Naive thymus-derived CD4-positive, alpha-beta T cell (primary cell): ENCODE measurements at regions not wholly inside any gene's neighbourhood (a gene's known extent, or its start where the extent isn't known, plus 50 kb on each side); places are given as distances from the start of the nearest gene placed in this dataset.

ENCODE experiments used
- ATAC-seq: fragments of 150-1000 bp; cut with Tn5 transposase; 2 replicates; pipeline ENCODE4 v1.10.0; 2021; ENCODE audit warnings: mild to moderate bottlenecking, moderate library complexity
- CTCF ChIA-PET: fragments of 350-600 bp; sonication (Branson Sonifier 250); formaldehyde crosslinking; loops from one replicate; lab custom pipeline; 2021; ENCODE audit warnings: antibody characterized with exemption; lab: Charles Lee
- POLR2A ChIA-PET: fragments of 350-600 bp; sonication (Branson Sonifier 250); formaldehyde crosslinking; loops from one replicate; lab custom pipeline; 2021; ENCODE audit warnings: antibody characterized with exemption, inconsistent platforms; lab: Charles Lee
- DNase-seq, 9 donors: peaks; one replicate each; pipeline versions ENCODE4 v3.0.0 to v3.0.0-alpha.2; 2020 to 2022; ENCODE audit warnings: mixed read lengths in 1 of 9
- H3K27ac ChIP-seq: one replicate; pipeline ENCODE4 v1.7.0; 2013; ENCODE audit warnings: mild to moderate bottlenecking, low read depth, low read length, moderate library complexity
- H3K27me3 ChIP-seq, 2 donors: one replicate each; pipeline ENCODE4 v1.7.0; 2013; ENCODE audit warnings: low read length in 2 of 2, mild to moderate bottlenecking in 2 of 2, moderate library complexity in 2 of 2; ENCODE audit not compliant: control insufficient read depth in 2 of 2, insufficient read depth in 2 of 2
- H3K36me3 ChIP-seq, 3 experiments: 1 replicate in 2 of 3; 2 replicates in 1 of 3; pipeline ENCODE4 v1.7.0; 2013; ENCODE audit warnings: low read length in 3 of 3, mild to moderate bottlenecking in 3 of 3, moderate library complexity in 1 of 3; ENCODE audit not compliant: insufficient read depth in 3 of 3, control insufficient read depth in 2 of 3
- H3K4me1 ChIP-seq, 2 donors: one replicate each; pipeline ENCODE4 v1.7.0; 2013; ENCODE audit warnings: low read length in 2 of 2, mild to moderate bottlenecking in 2 of 2, moderate library complexity in 1 of 2; ENCODE audit not compliant: control insufficient read depth in 2 of 2, insufficient read depth in 2 of 2
- H3K4me3 ChIP-seq: 2 replicates; pipeline ENCODE4 v1.7.0; 2013; ENCODE audit warnings: mild to moderate bottlenecking, low read length
- H3K9me3 ChIP-seq, 3 experiments: 1 replicate in 2 of 3; 2 replicates in 1 of 3; pipeline ENCODE4 v1.7.0; 2013; ENCODE audit warnings: low read length in 3 of 3; ENCODE audit not compliant: control insufficient read depth in 2 of 3
- H3K27ac Mint-ChIP-seq, 9 donors: one replicate each; pipeline ENCODE4 v1.8.0; 2020 to 2022; ENCODE audit warnings: mixed read lengths in 9 of 9, mild to moderate bottlenecking in 8 of 9, moderate library complexity in 5 of 9, inconsistent platforms in 2 of 9
- H3K27me3 Mint-ChIP-seq, 5 donors: one replicate each; pipeline ENCODE4 v1.8.0; 2021 to 2022; ENCODE audit warnings: mixed read lengths in 5 of 5, mild to moderate bottlenecking in 1 of 5
- H3K36me3 Mint-ChIP-seq, 5 donors: one replicate each; pipeline ENCODE4 v1.8.0; 2020 to 2022; ENCODE audit warnings: mixed read lengths in 5 of 5, mild to moderate bottlenecking in 3 of 5, inconsistent platforms in 1 of 5
- H3K4me1 Mint-ChIP-seq, 7 donors: one replicate each; pipeline ENCODE4 v1.8.0; 2020 to 2022; ENCODE audit warnings: mixed read lengths in 7 of 7, mild to moderate bottlenecking in 3 of 7, inconsistent platforms in 1 of 7
- H3K4me3 Mint-ChIP-seq, 10 donors: one replicate each; pipeline ENCODE4 v1.8.0; 2020 to 2022; ENCODE audit warnings: mild to moderate bottlenecking in 10 of 10, mixed read lengths in 10 of 10, moderate library complexity in 6 of 10, inconsistent platforms in 2 of 10
- H3K9me3 Mint-ChIP-seq, 11 donors: one replicate each; pipeline ENCODE4 v1.8.0; 2020 to 2022; ENCODE audit warnings: mixed read lengths in 11 of 11, mild to moderate bottlenecking in 4 of 11, inconsistent platforms in 1 of 11, moderate library complexity in 1 of 11
- intact Hi-C, 2 donors: fragments of 100-400 bp; cut with micrococcal nuclease; formaldehyde crosslinking; loops; one replicate each; pipeline ENCODE4 v1.15.1; 2023

DNA sequence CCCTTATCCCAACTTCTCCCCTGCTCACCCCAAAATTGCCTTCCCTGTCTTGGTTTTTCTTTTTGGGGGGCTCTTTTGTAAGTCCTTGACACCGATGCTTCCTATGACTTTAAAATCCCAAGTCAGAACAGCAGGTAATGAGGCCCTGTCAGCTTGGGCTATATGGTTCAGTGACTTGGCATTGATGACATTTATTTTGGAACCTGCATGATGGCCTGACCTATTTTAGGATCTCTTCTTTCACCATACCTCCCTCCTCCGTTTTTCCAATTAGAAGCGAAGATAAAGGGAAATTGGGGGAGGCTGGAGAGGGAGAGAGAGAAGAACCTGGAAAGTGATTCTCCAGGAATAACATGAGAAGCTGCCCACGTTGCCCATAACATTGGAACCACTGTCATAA lies 424.9 kb upstream of the AUTS2 start:
- Mint-ChIP-seq H3K4me1 (no peaks in the 10 kb centered on the region), H3K9me3 (peaks cover 0 to 12% (median 0%) of the 10 kb centered on the region in 11 donors), H3K27me3 (peaks cover 0 to 4% (median 0%) of the 10 kb centered on the region in 5 donors), H3K36me3 (no peaks in the 10 kb centered on the region), H3K27ac (no peak overlapping the region), H3K4me3 (no peak overlapping the region)
- no peaks in the 10 kb centered on the region for H3K9me3 ChIP-seq
- H3K27me3 ChIP-seq = no peaks in the 10 kb centered on the region
- no peaks in the 10 kb centered on the region for H3K36me3 ChIP-seq
- POLR2A ChIA-PET = no interaction called here
- DNase-seq (no peak), ATAC-seq (no peak)
- no peak overlapping the region for H3K4me3 ChIP-seq
- no peak overlapping the region for H3K27ac ChIP-seq
- intact Hi-C loops = no loop called here
- CTCF ChIA-PET = no interaction called here
- no peaks in the 10 kb centered on the region for H3K4me1 ChIP-seq

DNA sequence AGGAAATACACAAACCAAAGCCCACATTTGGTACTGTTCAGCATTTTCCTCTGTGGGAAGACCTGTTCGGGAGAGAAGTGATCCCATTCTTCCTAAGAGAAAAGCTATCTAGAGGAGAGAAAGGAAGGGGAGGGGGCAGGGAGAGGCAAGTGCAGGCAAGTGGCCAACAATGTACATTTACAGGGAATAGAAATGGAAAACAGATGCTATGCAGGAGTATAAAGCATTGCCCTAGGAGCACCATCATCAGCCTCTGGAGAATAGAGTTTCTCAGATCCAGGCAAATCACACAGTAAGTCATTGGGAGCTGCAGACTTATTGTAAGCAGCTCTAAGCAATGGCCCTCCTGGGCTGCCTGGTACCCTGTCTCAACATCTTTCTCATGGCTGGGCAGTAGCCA lies 424.4 kb upstream of the AUTS2 start:
- ChIA-PET CTCF (no interaction called here), POLR2A (no interaction called here)
- no peaks in the 10 kb centered on the region for H3K36me3 ChIP-seq
- no peaks in the 10 kb centered on the region for H3K27me3 ChIP-seq
- H3K4me3 ChIP-seq = no peak overlapping the region
- H3K9me3 ChIP-seq = no peaks in the 10 kb centered on the region
- DNase-seq = no peak
- Mint-ChIP-seq H3K4me3 (no peak overlapping the region), H3K9me3 (peaks cover 0 to 14% (median 0%) of the 10 kb centered on the region in 11 donors), H3K27ac (no peak overlapping the region), H3K27me3 (peaks cover 0 to 4% (median 0%) of the 10 kb centered on the region in 5 donors), H3K36me3 (no peaks in the 10 kb centered on the region), H3K4me1 (no peaks in the 10 kb centered on the region)
- no peaks in the 10 kb centered on the region for H3K4me1 ChIP-seq
- ATAC-seq = no peak
- no peak overlapping the region for H3K27ac ChIP-seq
- intact Hi-C loops = no loop called here

DNA sequence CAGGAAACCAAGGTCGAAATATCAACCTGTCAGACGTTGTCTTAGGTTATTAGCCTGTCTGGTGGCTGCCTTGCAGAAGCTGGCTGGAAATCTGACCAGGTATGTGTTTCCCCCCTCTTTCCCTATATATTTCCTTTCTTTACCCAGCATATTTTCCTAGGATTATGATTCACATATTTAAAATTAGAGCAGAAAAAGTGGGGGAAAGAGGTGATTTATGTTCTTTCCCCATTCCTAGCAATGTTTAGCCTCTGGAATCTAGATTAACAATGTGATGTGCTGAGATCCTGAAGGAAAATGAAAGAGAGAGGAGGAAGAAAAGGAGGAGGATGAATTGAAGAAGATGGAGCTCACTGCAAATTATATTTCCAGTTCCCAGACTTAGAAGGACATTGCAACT lies 421.4 kb upstream of the AUTS2 start:
- Mint-ChIP-seq H3K9me3 (peaks cover 0 to 9% (median 0%) of the 10 kb centered on the region in 11 donors), H3K4me3 (no peak overlapping the region), H3K36me3 (no peaks in the 10 kb centered on the region), H3K27ac (no peak overlapping the region), H3K27me3 (no peaks in the 10 kb centered on the region), H3K4me1 (peaks cover 0 to 9% (median 4%) of the 10 kb centered on the region in 7 donors)
- no peak overlapping the region for H3K27ac ChIP-seq
- intact Hi-C loops = no loop called here
- H3K36me3 ChIP-seq = no peaks in the 10 kb centered on the region
- ChIA-PET POLR2A (no interaction called here), CTCF (no interaction called here)
- no peak for DNase-seq
- ATAC-seq = no peak
- no peaks in the 10 kb centered on the region for H3K9me3 ChIP-seq
- no peaks in the 10 kb centered on the region for H3K27me3 ChIP-seq
- H3K4me3 ChIP-seq = no peak overlapping the region
- peaks cover 0 to 2% of the 10 kb centered on the region in 2 donors for H3K4me1 ChIP-seq

DNA sequence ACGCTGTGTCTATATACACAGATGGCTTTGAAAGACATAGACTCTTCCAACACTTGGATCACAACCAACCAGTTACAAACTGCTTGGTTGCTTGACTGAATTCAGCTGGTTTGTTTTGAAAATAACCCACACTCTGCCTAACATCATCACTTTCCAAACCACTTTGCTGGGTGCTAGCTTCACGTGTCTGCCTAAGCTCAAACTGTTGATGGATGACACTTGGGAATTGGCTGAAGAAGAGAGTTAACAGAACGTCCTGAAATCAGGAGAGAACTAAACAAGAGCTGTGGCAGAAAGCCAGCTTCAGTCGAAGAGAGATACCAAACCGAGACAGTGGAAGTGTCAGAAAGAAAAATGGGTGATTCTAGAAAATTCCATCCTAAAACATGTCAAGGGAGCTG lies 420.8 kb upstream of the AUTS2 start:
- ChIA-PET CTCF (no interaction called here), POLR2A (no interaction called here)
- ATAC-seq = no peak
- Mint-ChIP-seq H3K4me1 (peaks cover 0 to 13% (median 8%) of the 10 kb centered on the region in 7 donors), H3K27ac (no peak overlapping the region), H3K4me3 (no peak overlapping the region), H3K9me3 (peaks cover 0 to 8% (median 2%) of the 10 kb centered on the region in 11 donors), H3K27me3 (no peaks in the 10 kb centered on the region), H3K36me3 (peaks cover 0 to 2% (median 0%) of the 10 kb centered on the region in 5 donors)
- intact Hi-C loops = no loop called here
- peaks cover 0 to 5% of the 10 kb centered on the region in 2 donors for H3K4me1 ChIP-seq
- H3K27ac ChIP-seq = no peak overlapping the region
- DNase-seq = no peak
- no peaks in the 10 kb centered on the region for H3K36me3 ChIP-seq
- no peak overlapping the region for H3K4me3 ChIP-seq
- H3K27me3 ChIP-seq = no peaks in the 10 kb centered on the region
- H3K9me3 ChIP-seq = no peaks in the 10 kb centered on the region

- no peak for ATAC-seq
- Histone ChIP-seq H3K27me3 (no peaks in the 10 kb centered on the region), H3K36me3 (no peaks in the 10 kb centered on the region), H3K27ac (no peak overlapping the region), H3K4me3 (no peak overlapping the region), H3K9me3 (no peaks in the 10 kb centered on the region), H3K4me1 (peaks cover 0 to 5% of the 10 kb centered on the region in 2 donors)
- CTCF ChIA-PET = no interaction called here
- H3K9me3 Mint-ChIP-seq = peaks cover 0 to 10% (median 6%) of the 10 kb centered on the region in 11 donors
- H3K4me1 Mint-ChIP-seq = peaks cover 0 to 18% (median 13%) of the 10 kb centered on the region in 7 donors
- no peak overlapping the region for H3K27ac Mint-ChIP-seq
- H3K27me3 Mint-ChIP-seq = no peaks in the 10 kb centered on the region
- POLR2A ChIA-PET = no interaction called here
- no peak for DNase-seq
- no peak overlapping the region for H3K4me3 Mint-ChIP-seq
- peaks cover 0 to 6% (median 0%) of the 10 kb centered on the region in 5 donors for H3K36me3 Mint-ChIP-seq
- intact Hi-C loops = no loop called here
Observed at GRCh38 chr7:69177941-69178494, 420.3 kb upstream of the AUTS2 start.

DNA sequence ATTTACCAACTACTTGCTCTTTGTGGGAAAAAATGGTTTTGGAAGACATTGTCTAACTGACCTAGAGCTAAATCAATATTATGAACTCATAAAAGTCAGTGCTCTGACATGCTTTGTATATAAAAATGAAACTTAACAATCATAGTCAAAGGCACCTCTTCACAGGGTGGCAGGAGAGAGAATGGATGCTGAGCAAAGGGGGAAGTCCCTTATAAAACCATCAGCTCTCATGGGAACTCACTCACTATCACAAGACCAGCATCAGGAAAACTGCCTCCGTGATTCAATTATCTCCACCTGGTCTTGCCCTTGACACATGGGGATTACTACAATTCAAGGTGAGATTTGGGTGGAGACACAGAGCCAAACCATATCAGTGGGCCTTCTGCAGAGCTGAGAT lies 417.6 kb upstream of the AUTS2 start:
- Mint-ChIP-seq H3K9me3 (peaks cover 0 to 17% (median 10%) of the 10 kb centered on the region in 11 donors), H3K27ac (no peak overlapping the region), H3K27me3 (no peaks in the 10 kb centered on the region), H3K4me3 (no peak overlapping the region), H3K36me3 (peaks cover 0 to 6% (median 0%) of the 10 kb centered on the region in 5 donors), H3K4me1 (peaks cover 0 to 36% (median 24%) of the 10 kb centered on the region in 7 donors)
- POLR2A ChIA-PET = interaction anchor here (0.6 kb wide), 1 partner anchor 18 kb away, joined by 5 read pairs; no protein-coding TSS in a partner anchor
- intact Hi-C loops = no loop called here
- Histone ChIP-seq H3K9me3 (no peaks in the 10 kb centered on the region), H3K4me1 (peaks cover 0 to 5% of the 10 kb centered on the region in 2 donors), H3K4me3 (no peak overlapping the region), H3K27ac (no peak overlapping the region), H3K27me3 (no peaks in the 10 kb centered on the region), H3K36me3 (no peaks in the 10 kb centered on the region)
- CTCF ChIA-PET = interaction anchor here (0.6 kb wide), 1 partner anchor 592 kb away, joined by 3 read pairs; no protein-coding TSS in a partner anchor
- DNase-seq (no peak), ATAC-seq (no peak)
